Endothelial cell of umbilical vein (primary cell): ENCODE measurements at regions not wholly inside any gene's neighbourhood (a gene's known extent, or its start where the extent isn't known, plus 50 kb on each side); places are given as distances from the start of the nearest gene placed in this dataset.

Experiments
- BruUV-seq: library from RNA; stranded (reverse); fragments of 400-500 nt; replicated peaks from 2 replicates; lab custom pipeline; 2021; lab: Mats Ljungman, UMichigan
- CTCF ChIA-PET: fragments of 300-600, 350-600 bp; sonication (Branson Sonifier 250); formaldehyde crosslinking; loops from one replicate; lab custom pipeline; 2021; ENCODE audit warnings: antibody characterized with exemption, inconsistent platforms; lab: Charles Lee
- POLR2A ChIA-PET: fragments of 300-600, 350-600 bp; sonication (Branson Sonifier 250); formaldehyde crosslinking; loops from one replicate; lab custom pipeline; 2021; ENCODE audit warnings: antibody characterized with exemption, inconsistent platforms; lab: Charles Lee
- DNase-seq: peaks from one replicate; pipeline ENCODE4 v3.0.0-alpha.2; 2011; ENCODE audit warnings: low read depth, low spot score
- FAIRE-seq: peaks from 2 replicates; lab custom pipeline; 2011; peaks lifted over from hg19 to GRCh38; lab: Jason Lieb, UNC
- H2AFZ ChIP-seq: 2 replicates; pipeline ENCODE4 v1.6.0; 2012; ENCODE audit warnings: low read depth, low read length, control low read depth, inconsistent platforms
- H3K27ac ChIP-seq: 2 replicates; pipeline ENCODE4 v1.5.1; 2011; ENCODE audit warnings: low read depth, mild to moderate bottlenecking, control low read depth, low read length, moderate library complexity; ENCODE audit not compliant: insufficient read depth
- H3K27me3 ChIP-seq, 2 experiments: 2 replicates each; pipeline versions ENCODE4 v1.6.0 to v1.6.1; 2011; ENCODE audit warnings: low read length in 2 of 2, mixed read lengths in 1 of 2; ENCODE audit not compliant: control insufficient read depth in 2 of 2, insufficient read depth in 2 of 2
- H3K36me3 ChIP-seq, 2 experiments: 2 replicates in 1 of 2; 3 replicates in 1 of 2; pipeline ENCODE4 v1.5.1; 2011; ENCODE audit warnings: low read length in 2 of 2, mild to moderate bottlenecking in 1 of 2, moderate library complexity in 1 of 2; ENCODE audit not compliant: control insufficient read depth in 2 of 2, insufficient read depth in 2 of 2; ENCODE audit errors: extremely low read depth in 1 of 2
- H3K4me1 ChIP-seq: 3 replicates; pipeline ENCODE4 v1.5.1; 2011; ENCODE audit warnings: mild to moderate bottlenecking, low read length; ENCODE audit not compliant: control insufficient read depth, insufficient read depth; ENCODE audit errors: extremely low read depth
- H3K4me2 ChIP-seq: 2 replicates; pipeline ENCODE4 v1.6.1; 2011; ENCODE audit warnings: low read length, control low read depth, mixed read lengths; ENCODE audit not compliant: insufficient read depth
- H3K4me3 ChIP-seq, 3 experiments: fragments of 200-600 bp in 1 of 3; sonication (generic), shearing (Covaris generic) in 1 of 3; replicated peaks in 1 of 3; 2 replicates each; pipeline ENCODE4 v1.5.1; 2011 to 2016; ENCODE audit warnings: control low read depth in 3 of 3, low read length in 3 of 3, mild to moderate bottlenecking in 2 of 3, inconsistent platforms in 1 of 3, low read depth in 1 of 3, moderate library complexity in 1 of 3; ENCODE audit not compliant: insufficient read depth in 1 of 3
- H3K79me2 ChIP-seq: 2 replicates; pipeline ENCODE4 v1.6.0; 2012; ENCODE audit warnings: low read length, inconsistent platforms; ENCODE audit not compliant: control insufficient read depth, insufficient read depth
- H3K9ac ChIP-seq: replicated peaks from 2 replicates; pipeline ENCODE3; 2011; ENCODE audit warnings: low read length, control low read depth; ENCODE audit not compliant: insufficient read depth; ENCODE audit errors: extremely low read depth
- H3K9me1 ChIP-seq: replicated peaks from 3 replicates; pipeline ENCODE4 v1.6.0; 2011; ENCODE audit warnings: mild to moderate bottlenecking, low read length; ENCODE audit not compliant: control insufficient read depth, insufficient read depth; ENCODE audit errors: extremely low read depth
- H3K9me3 ChIP-seq: replicated peaks from 2 replicates; pipeline ENCODE4 v1.5.1; 2012; ENCODE audit warnings: low read length, inconsistent platforms; ENCODE audit not compliant: control insufficient read depth, insufficient read depth
- H4K20me1 ChIP-seq: replicated peaks from 2 replicates; pipeline ENCODE3; 2011; ENCODE audit warnings: mild to moderate bottlenecking, low read length; ENCODE audit not compliant: control insufficient read depth, insufficient read depth; ENCODE audit errors: extremely low read depth
- CTCF ChIP-seq, 2 donors: IDR thresholded peaks; 1 replicate in 1 of 2; 2 replicates in 1 of 2; pipeline ENCODE4 v1.5.1; 2011; ENCODE audit warnings: low read length in 2 of 2, mild to moderate bottlenecking in 2 of 2, moderate library complexity in 2 of 2, control low read depth in 1 of 2, inconsistent platforms in 1 of 2, low read depth in 1 of 2; ENCODE audit not compliant: insufficient read depth in 1 of 2; ENCODE audit errors: extremely low read depth in 1 of 2
- EZH2 ChIP-seq: IDR thresholded peaks from 2 replicates; pipeline ENCODE4 v1.6.1; 2012; ENCODE audit warnings: borderline replicate concordance, low read depth, mild to moderate bottlenecking, moderate library complexity, low read length, inconsistent platforms; ENCODE audit not compliant: severe bottlenecking
- FOS ChIP-seq: IDR thresholded peaks from 2 replicates; pipeline ENCODE4 v1.6.1; 2011; ENCODE audit warnings: mild to moderate bottlenecking, low read length, moderate library complexity, borderline replicate concordance; ENCODE audit not compliant: insufficient read depth
- GATA2 ChIP-seq: IDR thresholded peaks from 2 replicates; pipeline ENCODE4 v1.7.0; 2011; ENCODE audit warnings: low read depth, mild to moderate bottlenecking, moderate library complexity, mixed read lengths, low read length; ENCODE audit not compliant: insufficient read length, insufficient read depth
- JUN ChIP-seq: IDR thresholded peaks from 2 replicates; pipeline ENCODE4 v1.6.1; 2011; ENCODE audit warnings: borderline replicate concordance, low read depth; ENCODE audit not compliant: insufficient read length, insufficient read depth
- MAX ChIP-seq: IDR thresholded peaks from 2 replicates; pipeline ENCODE4 v1.6.1; 2011; ENCODE audit not compliant: insufficient read depth, insufficient read length
- MYC ChIP-seq: IDR thresholded peaks from one replicate; pipeline ENCODE4 v1.6.1; 2011; ENCODE audit warnings: mild to moderate bottlenecking, low read depth, low read length
- POLR2A ChIP-seq: IDR thresholded peaks from 2 replicates; pipeline ENCODE4 v1.6.1; 2012; ENCODE audit warnings: low read depth, mild to moderate bottlenecking, control low read depth, low read length
- POLR2AphosphoS5 ChIP-seq: IDR thresholded peaks from 2 replicates; pipeline ENCODE4 v1.6.1; 2012; ENCODE audit warnings: low read depth, mild to moderate bottlenecking, control low read depth, low read length, moderate library complexity; ENCODE audit not compliant: insufficient read depth
- dilution Hi-C: fragments of 300-500 bp; cut with MboI; formaldehyde crosslinking; loops from one replicate; pipeline ENCODE4 v1.15.0; 2019; ENCODE audit warnings: low sequenced_read_pairs; ENCODE audit not compliant: extremely low pct_ligation_motif_present
- intact Hi-C: fragments of 100-400 bp; cut with micrococcal nuclease; formaldehyde crosslinking; loops from one replicate; pipeline ENCODE4 v1.10.0; 2022

- H2AFZ ChIP-seq, result no peak overlapping the region
- H3K36me3 ChIP-seq, result no peaks in the 10 kb centered on the region
- FAIRE-seq (no peak), DNase-seq (no peak)
- H3K4me2 ChIP-seq, result no peak overlapping the region
- no peaks in the 10 kb centered on the region for H3K4me1 ChIP-seq
- BruUV-seq, result no TSS peak
- no peaks in the 10 kb centered on the region for H3K9me1 ChIP-seq
- H3K27ac ChIP-seq, result no peak overlapping the region
- TF ChIP-seq GATA2 (no peak), MYC (no peak), MAX (no peak), POLR2A (no peak), CTCF (IDR thresholded peaks at IDR 0.05; ENCODE audit: extremely low read depth in 1 of 2, insufficient read depth in 1 of 2, low read depth in 1 of 2, low read length in 2 of 2) (no peak), POLR2AphosphoS5 (no peak), JUN (no peak), EZH2 (no peak), FOS (no peak)
- H3K4me3 ChIP-seq, result no peak overlapping the region
- POLR2A ChIA-PET, result no interaction called here
- no peaks in the 10 kb centered on the region for H3K9me3 ChIP-seq
- H3K27me3 ChIP-seq, result no peaks in the 10 kb centered on the region
- H4K20me1 ChIP-seq, result no peaks in the 10 kb centered on the region
- H3K9ac ChIP-seq, result no peak overlapping the region
- CTCF ChIA-PET, result no interaction called here
- intact Hi-C loops, result no loop called here
- dilution Hi-C loops, result no loop called here
- H3K79me2 ChIP-seq, result no peaks in the 10 kb centered on the region
Observed at GRCh38 chr6:168915242-168915641, 338.4 kb downstream of the THBS2 start.
